ENCODE measurements at regions not wholly inside any gene's neighbourhood (a gene's known extent, or its start where the extent isn't known, plus 50 kb on each side); places are given as distances from the start of the nearest gene placed in this dataset.

DNA sequence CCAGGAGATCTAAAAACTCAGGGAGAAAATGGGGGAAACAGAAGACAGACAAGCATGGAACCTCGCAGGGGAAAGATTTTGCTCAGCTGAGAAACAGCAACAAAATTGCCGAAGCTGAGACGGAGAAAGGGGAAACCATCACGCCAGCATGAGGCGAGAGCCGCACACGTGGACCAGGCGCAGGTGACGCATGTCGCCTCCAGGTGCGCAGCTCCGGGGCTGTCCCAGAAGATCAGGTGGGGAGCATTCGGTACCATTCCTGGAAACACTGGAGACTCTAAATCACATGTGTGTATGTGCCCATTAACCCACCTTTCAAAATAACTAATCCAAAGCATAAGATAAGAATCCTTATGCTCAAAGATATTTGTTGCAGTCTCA lies 121.7 kb downstream of the BRD1 start:
- no TSS peak for BruUV-seq (replicated peaks)
- ATAC-seq (ENCODE audit: low read depth) (no peak), DNase-seq (no peak)
- Histone ChIP-seq H3K23ac (ENCODE audit: low read depth, low read length) (no peak overlapping the region), H2AFZ (replicated peaks; ENCODE audit: low read length, poor library complexity) (no peak overlapping the region), H3K27ac (ENCODE audit: insufficient read depth, low read length) (no peak overlapping the region), H3K4me1 (ENCODE audit: control insufficient read depth, insufficient read depth, low read length) (no peaks in the 10 kb centered on the region), H3K14ac (replicated peaks; ENCODE audit: low read depth, low read length) (no peak overlapping the region), H4K91ac (ENCODE audit: insufficient read depth, low read depth, low read length) (no peak overlapping the region), H4K20me1 (ENCODE audit: insufficient read depth, low read length) (no peaks in the 10 kb centered on the region), H4K5ac (ENCODE audit: low read depth, low read length) (no peak overlapping the region), H3K56ac (ENCODE audit: extremely low read depth, insufficient read depth, low read length) (no peak overlapping the region), H3K79me1 (ENCODE audit: low read depth in 1 of 2, low read length in 2 of 2) (no peaks in the 10 kb centered on the region), H3K4ac (ENCODE audit: low read depth, low read length) (no peak overlapping the region), H2BK15ac (ENCODE audit: low read depth, low read length) (no peak overlapping the region), H4K8ac (ENCODE audit: low read depth in 2 of 2, low read length in 2 of 2) (no peak overlapping the region), H2BK20ac (ENCODE audit: low read depth, low read length) (no peak overlapping the region), H3K18ac (ENCODE audit: low read depth, low read length) (no peak overlapping the region), H2BK5ac (ENCODE audit: low read depth, low read length, poor library complexity, severe bottlenecking) (no peak overlapping the region), H3K9me1 (ENCODE audit: insufficient read depth, low read length) (no peaks in the 10 kb centered on the region), H3K9me3 (ENCODE audit: control insufficient read depth, insufficient read depth, low read length) (no peaks in the 10 kb centered on the region), H3K36me3 (ENCODE audit: control insufficient read depth, insufficient read depth, low read length) (no peaks in the 10 kb centered on the region), H2AK5ac (ENCODE audit: low read depth, low read length) (no peak overlapping the region), H3K9ac (ENCODE audit: low read depth, low read length) (no peak overlapping the region), H2BK120ac (ENCODE audit: low read depth, low read length) (no peak overlapping the region), H3K4me2 (ENCODE audit: low read depth, low read length) (no peak overlapping the region), H3K4me3 (ENCODE audit: insufficient read depth, low read depth, low read length) (no peak overlapping the region), H2AK9ac (replicated peaks; ENCODE audit: low read depth, low read length, poor library complexity) (no peak overlapping the region), H3K27me3 (ENCODE audit: control insufficient read depth, insufficient read depth, low read length) (peaks cover 15% of the 10 kb centered on the region)
- TF ChIP-seq RAD21 (IDR thresholded peaks at IDR 0.05; ENCODE audit: low read length): no peak
- no peak for TF ChIP-seq MAZ (IDR thresholded peaks at IDR 0.05; ENCODE audit: borderline replicate concordance, low read depth, low read length)
- TF ChIP-seq, protein P1, sequence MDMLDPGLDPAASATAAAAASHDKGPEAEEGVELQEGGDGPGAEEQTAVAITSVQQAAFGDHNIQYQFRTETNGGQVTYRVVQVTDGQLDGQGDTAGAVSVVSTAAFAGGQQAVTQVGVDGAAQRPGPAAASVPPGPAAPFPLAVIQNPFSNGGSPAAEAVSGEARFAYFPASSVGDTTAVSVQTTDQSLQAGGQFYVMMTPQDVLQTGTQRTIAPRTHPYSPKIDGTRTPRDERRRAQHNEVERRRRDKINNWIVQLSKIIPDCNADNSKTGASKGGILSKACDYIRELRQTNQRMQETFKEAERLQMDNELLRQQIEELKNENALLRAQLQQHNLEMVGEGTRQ (IDR thresholded peaks at IDR 0.05; ENCODE audit: low read depth, low read length): no peak
- TF ChIP-seq, protein P2, sequence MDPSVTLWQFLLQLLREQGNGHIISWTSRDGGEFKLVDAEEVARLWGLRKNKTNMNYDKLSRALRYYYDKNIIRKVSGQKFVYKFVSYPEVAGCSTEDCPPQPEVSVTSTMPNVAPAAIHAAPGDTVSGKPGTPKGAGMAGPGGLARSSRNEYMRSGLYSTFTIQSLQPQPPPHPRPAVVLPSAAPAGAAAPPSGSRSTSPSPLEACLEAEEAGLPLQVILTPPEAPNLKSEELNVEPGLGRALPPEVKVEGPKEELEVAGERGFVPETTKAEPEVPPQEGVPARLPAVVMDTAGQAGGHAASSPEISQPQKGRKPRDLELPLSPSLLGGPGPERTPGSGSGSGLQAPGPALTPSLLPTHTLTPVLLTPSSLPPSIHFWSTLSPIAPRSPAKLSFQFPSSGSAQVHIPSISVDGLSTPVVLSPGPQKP (IDR thresholded peaks at IDR 0.05; ENCODE audit: borderline replicate concordance, low read depth, low read length): no peak
- TF ChIP-seq MAFK (IDR thresholded peaks at IDR 0.05; ENCODE audit: low read depth, low read length): no peak
- TF ChIP-seq SMC3 (IDR thresholded peaks at IDR 0.05; ENCODE audit: low read depth, low read length): no peak
- no peak for TF ChIP-seq RCOR1 (IDR thresholded peaks at IDR 0.05; ENCODE audit: insufficient replicate concordance, low read length)
- no peak for TF ChIP-seq CEBPB (IDR thresholded peaks at IDR 0.05; ENCODE audit: low read depth, low read length)
- TF ChIP-seq BHLHE40 (IDR thresholded peaks at IDR 0.05; ENCODE audit: low read depth, low read length): no peak
- TF ChIP-seq, protein P3, sequence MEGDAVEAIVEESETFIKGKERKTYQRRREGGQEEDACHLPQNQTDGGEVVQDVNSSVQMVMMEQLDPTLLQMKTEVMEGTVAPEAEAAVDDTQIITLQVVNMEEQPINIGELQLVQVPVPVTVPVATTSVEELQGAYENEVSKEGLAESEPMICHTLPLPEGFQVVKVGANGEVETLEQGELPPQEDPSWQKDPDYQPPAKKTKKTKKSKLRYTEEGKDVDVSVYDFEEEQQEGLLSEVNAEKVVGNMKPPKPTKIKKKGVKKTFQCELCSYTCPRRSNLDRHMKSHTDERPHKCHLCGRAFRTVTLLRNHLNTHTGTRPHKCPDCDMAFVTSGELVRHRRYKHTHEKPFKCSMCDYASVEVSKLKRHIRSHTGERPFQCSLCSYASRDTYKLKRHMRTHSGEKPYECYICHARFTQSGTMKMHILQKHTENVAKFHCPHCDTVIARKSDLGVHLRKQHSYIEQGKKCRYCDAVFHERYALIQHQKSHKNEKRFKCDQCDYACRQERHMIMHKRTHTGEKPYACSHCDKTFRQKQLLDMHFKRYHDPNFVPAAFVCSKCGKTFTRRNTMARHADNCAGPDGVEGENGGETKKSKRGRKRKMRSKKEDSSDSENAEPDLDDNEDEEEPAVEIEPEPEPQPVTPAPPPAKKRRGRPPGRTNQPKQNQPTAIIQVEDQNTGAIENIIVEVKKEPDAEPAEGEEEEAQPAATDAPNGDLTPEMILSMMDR (conservative IDR thresholded peaks at IDR 0.05; ENCODE audit: low read depth, low read length): no peak
- no peak for TF ChIP-seq POLR2A (IDR thresholded peaks at IDR 0.05; ENCODE audit: low read depth, low read length)
- no peak for TF ChIP-seq MXI1 (IDR thresholded peaks at IDR 0.05; ENCODE audit: borderline replicate concordance, low read depth, low read length)
- TF ChIP-seq RFX5 (IDR thresholded peaks at IDR 0.05; ENCODE audit: low read depth, low read length): no peak
- TF ChIP-seq FOS (IDR thresholded peaks at IDR 0.05; ENCODE audit: low read depth, low read length): no peak
- POLR2A ChIA-PET (ENCODE audit: unreplicated experiment): no interaction called here
- in situ Hi-C loops (cut with MboI; ENCODE audit: low sequenced_read_pairs) (no loop called here), intact Hi-C loops (cut with micrococcal nuclease) (no loop called here), dilution Hi-C loops (cut with HindIII; ENCODE audit: low sequenced_read_pairs, unreplicated experiment) (no loop called here)
- CTCF ChIA-PET: no interaction called here
- 71% methylated on average over 10 of the region's 13 CpGs; no CpG with 5 or more reads in 1 of the 2 experiments for WGBS, 2 experiments (ENCODE audit: extremely low coverage in 2 of 2, insufficient read length in 1 of 2)

Measured in IMR-90 (cell line).